CD4-positive, alpha-beta T cell treated with Interferon gamma for 1 hour (primary cell): ENCODE measurements at regions not wholly inside any gene's neighbourhood (a gene's known extent, or its start where the extent isn't known, plus 50 kb on each side); places are given as distances from the start of the nearest gene placed in this dataset.
A peak's percentile ranks its signal among the peaks of the same experiment; 100 is the strongest.
"Not testable (repeated sequence)": the region's sequence is repeated elsewhere in the genome, so short reads cannot be mapped to it uniquely, and the experiment has no call there.

Experiments used
- DNase-seq: peaks from one replicate; pipeline ENCODE4 v3.0.0-alpha.2; 2020

- no peak for DNase-seq
Measured at GRCh38 chr17:64723781-64724180, 61.7 kb upstream of the SMURF2 start.

GRCh38 chr17:64721556-64721955, 59.4 kb upstream of the SMURF2 start:
- DNase-seq: not testable (repeated sequence)

DNA sequence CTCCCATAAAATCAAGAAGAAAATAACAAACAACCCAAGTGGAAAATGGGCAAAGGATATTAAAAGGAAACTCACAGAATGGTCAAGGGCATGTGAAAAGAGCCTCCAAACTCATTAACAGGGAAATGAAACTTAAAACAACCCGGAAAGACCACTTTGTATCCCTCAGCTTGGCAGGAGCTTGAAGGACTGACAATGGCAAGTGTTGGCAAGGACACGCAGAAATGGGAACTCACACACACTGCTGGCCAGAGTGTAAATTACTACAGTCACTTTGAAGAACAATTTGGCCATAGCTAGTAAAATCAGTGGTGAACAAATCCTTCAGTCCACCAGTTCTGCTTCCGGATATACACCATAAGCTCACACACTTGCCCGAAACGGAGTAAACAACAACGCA, 58.1 kb upstream of the SMURF2 start:
- DNase-seq: not testable (repeated sequence)

DNA sequence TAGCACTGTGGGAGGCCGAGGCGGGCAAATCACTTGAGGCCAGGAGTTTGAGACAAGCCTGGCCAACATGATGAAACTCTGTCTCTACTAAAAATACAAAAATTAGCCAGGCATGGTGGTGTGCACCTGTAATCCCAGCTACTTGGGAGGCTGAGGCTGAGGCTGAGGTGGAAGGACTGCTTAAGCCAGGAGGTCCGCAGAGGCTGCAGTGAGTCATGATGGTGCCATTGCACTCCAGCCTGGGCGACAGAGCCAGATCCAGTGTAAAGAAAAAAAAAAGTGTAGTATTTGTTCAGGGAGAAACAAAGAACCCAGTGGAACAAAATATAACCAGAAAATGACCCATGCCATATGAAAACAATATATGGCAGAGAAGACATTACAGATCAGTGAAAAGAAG, 57.4 kb upstream of the SMURF2 start:
- not testable (repeated sequence) for DNase-seq

DNA sequence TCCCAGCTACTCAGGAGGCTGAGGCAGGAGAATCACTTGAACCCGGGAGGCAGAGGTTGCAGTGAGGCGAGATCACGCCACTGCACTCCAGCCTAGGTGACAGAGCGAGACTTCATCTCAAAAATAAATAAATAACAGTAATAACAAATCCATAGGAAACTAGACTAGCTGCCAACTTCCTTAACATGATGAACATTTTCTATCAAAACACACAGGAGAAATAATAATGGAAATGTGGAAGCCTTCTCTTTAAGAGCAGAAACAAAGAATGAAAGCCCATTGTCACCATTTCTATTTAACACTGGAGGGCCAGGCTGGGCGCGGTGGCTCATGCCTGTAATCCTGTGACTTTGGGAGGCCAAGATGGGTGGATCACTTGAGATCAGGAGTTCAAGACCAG, 56.7 kb upstream of the SMURF2 start:
- not testable (repeated sequence) for DNase-seq

DNA sequence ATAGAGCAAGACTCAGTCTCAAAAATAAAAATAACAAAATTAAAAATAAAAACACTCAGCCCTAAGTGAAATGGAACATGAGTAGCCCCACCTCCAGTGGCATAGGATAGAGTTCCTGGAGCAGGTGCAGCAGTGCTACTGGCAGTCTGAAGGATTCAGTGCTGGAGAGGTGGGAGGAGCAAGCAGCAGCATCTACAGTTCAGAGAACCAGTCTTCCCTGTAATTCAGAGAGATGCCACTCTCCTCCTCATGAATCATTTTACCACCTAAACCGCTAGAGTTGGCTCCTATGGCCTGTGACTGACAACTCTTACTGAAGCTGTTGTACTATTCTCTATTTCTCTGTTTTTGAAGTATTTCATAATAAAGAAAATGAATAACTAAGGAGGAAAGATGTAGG, 56.0 kb upstream of the SMURF2 start:
- no peak for DNase-seq

- DNase-seq: not testable (repeated sequence)
Measured at GRCh38 chr17:64716496-64716895, 54.4 kb upstream of the SMURF2 start.

- DNase-seq: not testable (repeated sequence)
Measured at GRCh38 chr17:64713786-64714185, 51.7 kb upstream of the SMURF2 start.

- DNase-seq: peak; percentile 19
Measured at GRCh38 chr17:64712557-64713351, 50.6 kb upstream of the SMURF2 start.
